ENCODE measurements at regions not wholly inside any gene's neighbourhood (a gene's known extent, or its start where the extent isn't known, plus 50 kb on each side); places are given as distances from the start of the nearest gene placed in this dataset.

DNA sequence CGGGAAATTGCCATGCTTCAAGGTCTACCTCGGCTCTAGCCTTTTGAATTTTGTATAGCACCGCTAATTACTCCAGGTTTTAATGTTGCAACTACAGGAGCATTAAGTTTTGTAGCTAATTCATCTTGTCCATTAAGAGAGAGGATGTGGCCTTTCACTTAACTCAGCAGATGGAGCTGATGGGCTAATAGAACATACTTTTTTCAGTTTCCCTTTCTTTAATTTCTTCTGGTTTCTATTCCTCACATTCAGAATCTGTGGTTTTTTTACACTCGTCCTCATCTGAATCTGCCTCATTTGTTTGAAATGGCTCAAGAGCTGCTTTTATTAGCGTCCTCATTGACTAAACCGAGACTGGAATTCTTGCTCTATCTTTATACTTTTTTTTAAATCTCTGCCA is 2085.7 kb upstream of the C9orf72 start:
- DNase-seq, result no peak

DNA sequence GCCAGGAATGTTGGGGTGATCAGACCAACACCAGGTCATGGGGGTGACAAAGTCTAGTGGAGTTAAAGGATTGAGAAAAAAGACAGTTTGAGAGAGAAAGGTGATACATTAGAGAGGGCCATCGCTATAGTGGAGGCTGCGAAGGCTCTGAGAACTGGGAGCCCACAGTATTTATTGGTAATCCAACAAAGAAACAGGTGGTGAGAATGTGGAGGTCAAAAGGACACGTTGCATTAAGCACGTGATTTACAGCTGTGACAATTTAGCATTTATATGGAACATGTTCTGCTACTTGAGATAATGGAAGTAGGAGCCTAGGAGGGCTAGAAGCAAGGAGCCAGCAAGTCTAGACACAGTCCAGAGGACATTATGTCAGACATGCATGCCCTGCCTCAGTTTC is 2086.5 kb upstream of the C9orf72 start:
- no peak for DNase-seq

DNA sequence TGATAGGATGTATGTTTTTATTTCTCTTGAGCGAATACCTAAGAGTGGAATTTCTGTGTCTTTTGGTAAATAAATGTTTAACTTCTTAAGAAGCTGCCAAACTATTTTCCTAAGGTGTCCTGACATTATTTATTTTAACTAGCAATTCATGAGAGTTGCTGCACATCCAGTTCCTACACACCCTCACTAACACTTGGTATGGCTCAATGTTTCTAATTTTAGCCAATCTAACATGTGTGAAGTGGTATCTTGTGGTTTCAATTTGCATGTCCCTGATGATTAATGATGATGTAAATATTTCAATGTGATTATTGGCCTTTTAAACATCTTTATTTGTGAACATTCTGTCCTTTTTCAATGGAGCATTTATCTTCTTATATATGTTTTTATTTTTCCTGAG is 2095.5 kb upstream of the C9orf72 start:
- DNase-seq, result no peak

DNA sequence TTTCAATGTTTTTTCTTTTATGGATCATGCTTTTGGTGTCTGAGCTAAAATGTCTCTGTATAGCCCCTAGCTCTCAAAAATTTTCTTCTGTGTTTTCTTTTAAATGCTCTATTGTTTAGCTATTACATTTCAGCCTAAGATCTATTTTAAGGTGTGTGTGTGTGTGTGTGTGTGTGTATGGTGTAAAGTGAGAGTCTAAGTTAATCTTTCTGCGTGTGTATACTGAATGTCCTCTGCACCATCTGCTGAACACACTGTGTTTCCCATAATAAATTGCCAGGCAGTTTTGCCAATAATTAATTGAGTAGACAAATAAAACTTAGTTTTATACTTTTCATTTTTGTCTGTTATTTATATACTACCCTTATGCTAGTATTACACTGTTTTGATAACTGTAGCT is 2096.3 kb upstream of the C9orf72 start:
- DNase-seq, result no peak

DNA sequence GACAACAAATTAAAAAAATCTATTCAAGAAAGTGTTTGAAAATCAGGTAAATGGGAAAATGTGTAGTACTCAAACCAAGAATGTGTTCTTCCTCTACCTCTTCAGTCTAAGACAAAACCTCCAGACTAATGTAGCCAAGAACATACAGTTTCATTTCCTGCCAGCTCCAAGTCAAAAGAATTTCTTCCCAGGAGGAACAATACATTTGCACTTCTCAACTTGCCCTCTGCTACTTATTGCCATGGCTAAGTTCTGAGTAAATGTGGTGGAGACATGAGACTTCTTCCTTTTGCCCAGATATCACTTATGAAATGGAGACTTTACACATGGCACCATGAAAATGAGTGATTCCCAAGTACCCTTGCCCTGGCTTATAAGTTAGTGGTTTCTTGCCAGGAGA is 2112.2 kb upstream of the C9orf72 start:
- no peak for DNase-seq

DNA sequence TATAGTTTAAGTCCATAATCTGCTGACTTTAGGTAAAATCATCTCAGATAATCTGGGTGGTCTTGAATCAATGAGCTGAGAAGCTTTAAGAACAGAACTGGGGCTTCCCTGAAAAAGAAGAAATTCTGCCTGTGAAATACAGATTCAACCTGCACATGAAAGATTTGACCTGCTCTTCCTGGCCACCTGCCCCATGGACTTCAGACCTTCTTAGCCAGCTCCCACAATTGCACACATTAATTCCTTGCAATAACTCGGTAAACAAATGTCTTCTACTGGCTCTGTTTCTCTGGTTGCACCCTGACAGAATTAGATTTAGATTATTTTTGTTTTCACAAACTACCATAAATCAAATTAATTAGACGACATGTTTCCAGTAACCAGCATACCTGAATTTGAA is 2117.9 kb upstream of the C9orf72 start:
- DNase-seq, result no peak

DNA sequence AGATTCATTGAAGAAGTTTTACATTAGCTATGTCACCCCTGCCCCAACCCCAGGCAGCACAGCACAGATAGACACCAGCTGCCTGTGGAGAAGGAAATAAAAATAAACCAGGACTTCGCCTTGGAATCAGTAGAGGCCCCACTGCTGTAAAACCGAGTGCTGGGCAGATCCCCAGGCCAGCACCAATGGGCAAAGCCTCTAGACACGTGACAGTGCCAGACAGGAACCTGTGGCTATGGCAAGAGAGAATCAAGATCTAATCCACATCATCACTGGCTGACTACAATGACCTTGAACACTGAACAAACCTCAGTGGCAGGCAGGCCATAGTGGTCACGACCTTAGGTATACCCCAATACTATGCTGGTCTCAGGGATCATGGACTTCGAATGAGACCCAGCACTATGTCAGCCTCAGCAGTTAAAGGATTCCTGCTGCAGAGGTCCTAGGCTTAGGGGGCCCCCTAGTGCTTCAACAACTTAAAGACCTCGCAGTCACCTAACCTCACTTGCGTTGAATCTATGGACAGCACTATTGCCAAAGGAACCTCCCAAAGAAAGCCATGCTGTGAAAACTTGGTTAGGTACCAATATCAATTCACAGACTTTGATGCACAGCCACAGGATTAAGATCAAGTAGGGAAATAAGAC is 2118.6 kb upstream of the C9orf72 start:
- no peak for DNase-seq

DNA sequence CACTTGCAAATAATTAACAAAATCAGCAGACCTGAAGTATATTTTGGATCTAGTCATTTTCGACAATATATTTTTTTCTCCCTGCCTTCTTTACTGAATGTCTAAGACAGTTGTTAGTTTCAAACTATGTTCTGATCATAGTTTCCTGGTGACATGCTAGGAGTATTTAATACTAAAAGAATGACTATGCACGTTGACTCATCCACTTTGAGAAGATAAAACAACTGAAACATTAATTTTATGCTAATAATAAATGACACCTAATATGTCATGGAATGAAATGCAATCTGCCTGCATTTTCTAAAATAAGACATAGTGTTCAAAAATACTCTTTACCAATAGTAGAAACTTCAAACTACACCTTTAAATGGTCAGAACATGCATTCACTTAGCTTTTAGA is 2123.7 kb upstream of the C9orf72 start:
- no peak for DNase-seq

DNA sequence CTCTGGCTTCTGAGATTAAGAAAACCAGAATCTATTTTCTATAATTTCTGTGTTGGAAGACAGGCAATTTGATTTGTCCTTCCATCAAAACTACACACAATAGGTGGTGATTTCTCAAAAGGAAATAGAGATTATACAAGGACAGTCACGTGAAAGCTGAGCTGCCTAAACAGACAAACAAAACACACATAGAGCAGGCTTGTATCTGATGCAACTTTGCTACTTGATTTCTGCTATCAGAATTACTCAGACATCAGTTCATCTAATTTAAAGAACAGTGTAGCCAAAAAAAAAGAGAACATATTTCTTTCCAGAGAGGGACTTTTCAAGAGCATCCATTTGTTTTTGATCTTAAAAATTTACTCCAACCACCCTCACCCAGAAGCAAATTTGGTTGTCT is 2128.3 kb upstream of the C9orf72 start:
- DNase-seq, result no peak

DNA sequence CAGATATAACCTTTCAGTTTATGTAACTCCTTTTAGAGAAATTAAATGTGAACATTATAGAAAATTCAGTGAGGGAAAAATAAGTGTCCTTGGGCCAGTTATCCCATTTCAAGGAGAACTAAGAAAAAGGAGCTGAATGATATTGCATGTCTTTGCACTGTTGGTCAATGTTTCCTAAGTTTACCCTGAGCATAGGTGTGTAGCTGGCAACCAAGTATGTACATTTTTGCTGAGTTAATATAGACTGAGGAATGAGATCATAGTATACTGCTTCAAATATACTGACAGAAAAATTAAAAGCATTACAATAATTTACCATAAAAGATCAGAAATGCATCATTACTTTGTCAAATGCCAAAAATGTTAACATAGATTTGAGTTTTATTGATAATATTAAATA is 2128.7 kb upstream of the C9orf72 start:
- no peak for DNase-seq

DNA sequence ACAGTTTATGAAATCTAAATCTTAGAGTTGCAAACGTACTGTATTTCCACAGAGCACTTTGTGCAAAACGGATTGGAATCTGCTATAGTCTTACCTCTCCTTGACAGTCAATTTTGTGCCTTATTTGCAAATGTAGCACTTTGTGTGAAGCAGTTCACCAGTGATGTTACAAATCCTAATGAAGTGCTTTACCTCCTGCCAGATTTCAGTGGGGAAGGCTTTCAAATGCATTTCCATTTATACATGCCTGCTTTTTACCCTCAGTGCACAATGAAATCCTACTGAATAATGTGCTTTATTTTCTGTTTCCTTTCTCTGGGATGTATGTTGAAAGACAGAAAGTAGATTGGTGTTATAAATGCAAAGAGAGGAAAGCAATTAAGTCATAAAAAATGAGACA is 2141.6 kb upstream of the C9orf72 start:
- DNase-seq, result no peak

DNA sequence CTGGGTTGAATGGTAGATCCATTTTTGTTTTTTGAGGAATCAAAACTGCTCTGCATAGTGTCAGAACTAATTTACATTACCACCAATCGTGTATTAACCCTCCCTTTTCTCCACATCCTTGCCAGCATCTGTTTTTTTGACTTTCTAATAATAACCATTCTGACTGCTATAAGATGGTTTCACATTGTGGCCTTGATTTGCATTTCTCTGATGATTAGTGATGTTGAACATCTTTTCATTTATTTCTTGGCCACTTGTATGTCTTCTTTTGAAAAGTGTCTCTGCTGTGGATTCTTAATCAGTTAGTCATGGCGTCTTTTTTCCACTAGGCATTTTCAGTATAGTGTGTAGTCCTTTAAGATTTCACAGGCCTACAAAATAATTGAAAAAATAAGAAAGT is 2144.3 kb upstream of the C9orf72 start:
- DNase-seq, result no peak

DNA sequence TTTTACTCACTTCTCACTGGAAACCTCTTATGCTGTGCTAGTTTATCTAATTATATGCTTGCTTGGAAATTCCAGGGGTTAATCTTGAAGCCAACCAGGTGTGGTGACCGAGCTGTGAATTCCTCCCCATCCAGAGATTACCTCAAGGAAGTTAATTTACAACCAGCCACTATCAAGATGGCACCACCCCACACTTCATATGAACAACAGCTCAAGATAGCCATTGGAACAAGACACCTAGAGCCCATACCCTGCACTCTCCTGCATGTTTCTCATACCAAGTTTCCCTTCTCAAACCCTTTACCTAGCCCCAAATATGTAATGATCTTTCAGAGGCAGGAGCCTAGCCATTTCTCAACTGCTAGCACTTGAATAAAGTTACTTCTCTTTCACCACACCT is 2156.9 kb upstream of the C9orf72 start:
- no peak for DNase-seq

DNA sequence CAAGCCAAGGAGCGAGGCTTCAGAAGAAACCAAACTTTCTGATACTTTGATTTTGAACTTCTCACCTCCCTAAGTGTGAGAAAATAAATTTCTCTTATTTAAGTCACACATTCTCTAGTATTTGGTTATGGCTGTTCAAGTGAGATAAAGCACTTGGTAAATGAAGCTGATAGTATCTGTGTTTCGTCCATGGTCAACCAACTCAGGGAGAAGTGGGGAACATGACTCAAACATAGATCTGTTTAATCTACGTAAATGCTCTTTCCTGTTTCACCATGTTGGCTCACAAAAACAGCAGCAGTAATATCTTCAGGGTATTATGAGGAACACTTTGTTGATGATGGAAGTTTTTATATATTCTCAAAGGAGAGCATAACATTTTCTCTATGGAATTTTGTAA is 2167.2 kb upstream of the C9orf72 start:
- DNase-seq, result no peak

DNA sequence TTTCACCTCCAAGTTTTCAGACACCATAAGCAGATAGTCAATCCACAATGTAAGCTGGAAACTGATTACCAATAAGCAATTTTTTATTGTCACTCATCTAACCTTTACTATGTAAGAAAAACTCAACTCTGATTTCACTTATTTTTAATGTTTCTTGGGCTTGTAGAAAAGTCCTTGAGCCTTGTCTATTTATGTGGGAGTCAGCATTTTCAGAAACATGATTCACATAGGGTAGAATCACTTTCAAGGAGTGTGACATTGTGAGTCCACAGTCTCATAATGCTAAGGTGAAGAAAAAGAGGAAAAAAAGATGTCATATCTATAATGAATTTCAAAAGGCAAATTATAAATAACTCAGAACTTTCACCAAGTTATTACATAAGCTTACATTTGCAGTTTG is 2167.9 kb upstream of the C9orf72 start:
- DNase-seq, result no peak

DNA sequence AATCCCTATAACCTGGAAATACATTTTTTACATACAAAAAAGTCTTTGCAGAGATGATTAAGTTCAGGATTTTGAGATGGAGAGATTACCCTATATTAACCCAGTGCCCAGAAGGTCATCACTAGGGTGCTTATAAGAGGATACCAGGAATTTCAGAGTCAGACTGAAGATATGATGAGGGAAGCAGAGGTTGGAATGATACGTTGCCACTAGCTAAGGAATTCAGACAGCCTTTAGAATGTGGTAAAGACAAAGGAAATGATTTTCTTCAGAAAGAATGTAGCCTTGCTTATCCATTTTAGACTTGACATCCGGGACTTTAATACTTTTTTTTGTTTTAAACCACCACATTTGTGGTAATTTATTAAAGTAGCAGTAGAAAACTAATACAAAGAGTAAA is 2176.8 kb upstream of the C9orf72 start:
- DNase-seq, result no peak

DNA sequence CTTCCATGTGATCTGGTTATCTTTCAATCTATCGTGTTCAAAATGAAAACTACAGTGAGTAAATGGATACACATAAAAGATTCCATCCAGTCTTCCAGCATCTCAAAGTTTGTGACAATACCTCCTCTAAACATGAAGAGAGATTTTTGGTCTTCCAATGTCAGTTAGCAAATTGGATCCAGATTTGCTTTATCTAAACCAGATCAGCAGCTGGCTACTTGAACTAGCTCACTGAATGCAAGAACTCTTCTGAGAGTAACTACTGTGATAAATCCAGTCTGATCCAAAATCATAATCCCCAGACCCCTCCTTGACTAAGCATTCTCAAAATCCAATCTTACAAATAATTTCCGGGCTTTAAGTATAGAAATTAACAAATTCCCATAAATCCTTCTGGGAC is 2177.9 kb upstream of the C9orf72 start:
- no peak for DNase-seq

DNA sequence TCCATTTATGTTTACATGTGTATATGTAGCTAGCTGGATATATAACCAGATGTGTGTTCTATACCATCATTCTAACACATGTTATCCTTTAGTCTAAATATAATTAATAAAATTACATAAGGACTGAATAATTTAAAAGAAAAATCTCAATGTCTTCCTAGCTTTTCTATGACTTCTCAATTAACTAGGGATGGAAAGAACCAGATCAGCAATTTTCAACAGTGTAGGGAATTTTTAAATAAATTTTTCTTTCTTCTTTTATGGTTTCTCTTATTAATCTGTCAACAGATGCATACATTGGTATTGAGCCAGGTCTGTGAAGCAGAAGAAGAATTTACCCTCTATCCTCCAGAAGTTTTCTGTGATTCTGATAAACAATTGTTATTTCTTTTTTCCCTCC is 2180.4 kb upstream of the C9orf72 start:
- no peak for DNase-seq

DNA sequence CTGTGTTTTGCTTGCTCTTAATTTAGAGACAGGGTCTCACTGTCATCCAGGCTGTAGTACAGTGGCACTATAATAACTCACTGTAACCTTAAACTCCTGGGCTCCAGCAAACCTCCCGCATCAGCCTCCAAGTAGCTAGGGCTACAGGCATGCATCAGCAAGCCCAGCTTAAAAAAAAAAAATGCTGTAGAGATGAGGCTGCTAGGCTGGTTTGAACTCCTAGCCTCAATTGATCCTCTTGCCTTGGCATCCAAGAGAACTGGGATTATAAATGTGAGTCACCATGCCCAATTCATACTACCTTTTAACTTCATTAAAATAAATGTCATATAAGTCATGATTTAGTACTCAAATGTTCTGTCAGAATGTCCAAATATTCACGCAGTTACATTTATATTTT is 2195.7 kb upstream of the C9orf72 start:
- no peak for DNase-seq

DNA sequence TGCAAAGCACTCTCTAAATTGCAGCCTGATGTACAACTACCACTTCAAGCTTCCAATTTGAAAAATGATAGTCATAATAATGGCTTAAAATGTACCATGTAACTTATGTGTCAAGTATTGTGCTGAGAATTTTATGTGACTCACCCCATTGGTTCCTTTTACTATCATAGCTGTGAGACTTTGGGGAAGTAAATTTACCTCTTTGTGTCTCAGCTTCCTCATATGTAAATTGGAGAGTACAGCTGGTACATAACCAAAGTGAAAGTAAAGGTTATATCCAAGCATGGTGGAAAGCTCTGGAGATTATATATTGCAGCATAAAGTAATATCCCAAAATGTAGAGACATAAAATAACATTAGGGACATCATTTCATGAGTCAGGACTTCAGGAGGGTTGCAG is 2200.4 kb upstream of the C9orf72 start:
- no peak for DNase-seq

DNA sequence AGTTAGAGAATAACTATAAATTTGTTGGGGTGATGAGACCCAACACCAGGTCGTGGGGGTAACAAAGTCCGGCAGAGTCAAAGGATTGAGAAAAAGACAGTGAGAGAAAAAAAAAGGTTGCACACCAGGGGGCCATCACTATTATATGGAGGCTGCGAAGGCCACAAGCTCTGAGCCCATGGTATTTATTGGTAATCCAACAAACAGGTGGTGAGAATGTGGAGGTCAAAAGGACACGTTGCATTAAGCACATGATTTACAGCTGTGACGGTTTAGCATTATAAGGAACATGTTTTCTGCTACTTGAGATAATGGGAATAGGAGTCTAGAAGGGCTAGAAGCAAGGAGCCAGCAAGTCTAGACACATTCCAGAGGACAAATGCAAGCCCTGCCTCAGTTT is 2202.2 kb upstream of the C9orf72 start:
- no peak for DNase-seq

DNA sequence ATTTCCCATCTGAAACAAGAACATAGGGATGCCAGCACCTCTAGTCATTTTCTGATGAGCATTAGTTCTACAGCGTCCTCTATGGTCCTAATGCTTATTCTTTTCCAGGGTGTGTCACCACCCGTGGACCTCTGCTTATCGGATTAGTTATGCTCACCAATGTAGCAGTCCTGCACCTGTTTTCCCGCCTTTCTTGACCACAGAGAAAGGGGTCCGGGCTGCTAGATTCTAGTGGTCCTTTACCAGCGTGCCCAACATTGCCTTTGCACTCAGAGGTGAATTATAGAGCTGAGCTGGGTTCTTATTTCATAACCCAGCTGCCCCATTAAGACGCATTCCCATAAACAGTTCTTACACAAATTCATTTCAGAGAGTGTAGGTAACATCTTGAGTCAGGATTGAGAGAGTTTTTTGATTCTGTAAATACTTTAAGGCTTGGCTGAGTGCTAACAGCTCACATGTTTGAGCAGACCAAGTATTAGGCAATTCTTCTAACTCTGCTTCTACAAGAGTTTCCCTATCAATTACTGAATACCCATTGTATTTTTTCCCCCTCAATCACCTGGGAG is 2205.1 kb upstream of the C9orf72 start:
- DNase-seq, result no peak

DNA sequence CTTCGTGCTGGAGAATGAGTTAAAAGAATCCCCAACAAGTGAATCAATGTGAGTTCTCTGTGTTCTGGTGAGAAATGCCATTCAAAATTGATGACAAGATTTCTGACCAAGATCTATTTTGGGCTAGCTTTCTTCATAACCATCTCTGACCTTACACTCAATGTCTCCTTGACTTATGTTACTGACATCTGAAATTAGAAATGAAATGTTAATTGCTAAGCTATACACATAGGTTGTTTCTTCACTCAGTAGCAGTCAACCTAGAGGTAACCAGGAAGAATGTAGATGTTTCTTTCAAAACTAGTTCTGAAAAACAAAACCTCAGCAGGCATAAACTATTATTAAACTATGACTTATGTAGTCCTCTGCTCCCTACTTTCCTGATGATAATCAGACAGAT is 2220.7 kb upstream of the C9orf72 start:
- DNase-seq, result no peak

DNA sequence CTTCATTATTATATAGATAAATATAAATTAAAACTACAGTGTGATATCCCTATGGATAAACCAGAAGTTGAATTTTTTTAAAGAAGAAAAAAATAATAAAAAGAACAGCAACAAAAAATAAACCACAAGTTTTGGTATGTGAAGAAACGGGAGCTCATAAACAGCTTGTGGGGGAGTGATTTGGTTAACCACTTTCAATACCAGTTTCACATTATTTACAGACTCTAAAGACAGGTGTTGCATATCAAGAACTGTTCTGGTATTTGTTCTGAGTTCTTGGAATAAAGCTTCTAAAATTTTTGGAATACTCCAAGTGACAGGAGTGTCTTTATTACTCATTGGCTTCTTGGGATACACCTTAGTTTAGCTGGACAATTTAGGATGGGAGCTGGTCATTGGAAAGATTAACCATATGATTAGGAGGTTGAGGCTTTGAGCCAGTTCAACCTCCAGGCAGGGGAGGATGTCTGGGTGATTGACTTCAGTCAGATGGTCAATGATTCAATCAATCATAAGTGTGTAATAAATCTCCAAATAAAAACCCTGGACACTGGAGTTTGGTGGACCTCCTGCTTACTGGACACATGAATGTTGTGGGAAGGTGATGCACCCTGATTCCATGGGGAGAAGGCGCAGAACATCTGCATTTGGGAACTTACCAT is 2223.1 kb upstream of the C9orf72 start:
- no peak for DNase-seq

DNA sequence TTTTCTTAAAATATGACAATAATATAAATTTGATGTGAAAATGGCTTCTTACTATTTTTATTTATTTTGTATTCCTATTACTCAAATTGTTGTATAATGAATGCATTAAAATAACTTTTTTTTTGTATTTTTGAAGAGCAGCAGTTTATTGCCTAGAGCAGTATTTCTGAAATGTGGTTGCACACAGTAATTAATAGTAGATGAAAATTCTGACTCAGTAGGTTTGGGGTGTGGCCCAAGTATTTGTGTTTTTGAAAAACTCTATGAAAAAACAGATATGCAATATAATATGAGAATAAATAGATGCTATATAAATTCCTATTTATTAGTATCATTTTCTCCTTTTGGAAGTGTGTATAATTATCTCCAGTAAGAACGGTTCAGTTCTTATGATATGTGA is 2225.3 kb upstream of the C9orf72 start:
- no peak for DNase-seq
